Rectal smooth muscle tissue (tissue), 1 donor: ENCODE measurements at regions not wholly inside any gene's neighbourhood (a gene's known extent, or its start where the extent isn't known, plus 50 kb on each side); places are given as distances from the start of the nearest gene placed in this dataset.

Experiments used
- H3K27ac ChIP-seq: one replicate; pipeline ENCODE4 v1.7.0; 2013; ENCODE audit warnings: low read depth, low read length, inconsistent platforms
- H3K27me3 ChIP-seq: one replicate; pipeline ENCODE4 v1.7.0; 2013; ENCODE audit warnings: low read length; ENCODE audit not compliant: control insufficient read depth, insufficient read depth
- H3K36me3 ChIP-seq: one replicate; pipeline ENCODE4 v1.7.0; 2013; ENCODE audit warnings: low read length; ENCODE audit not compliant: control insufficient read depth, insufficient read depth
- H3K4me1 ChIP-seq: one replicate; pipeline ENCODE4 v1.7.0; 2013; ENCODE audit warnings: low read length; ENCODE audit not compliant: control insufficient read depth, insufficient read depth
- H3K4me3 ChIP-seq: one replicate; pipeline ENCODE4 v1.7.0; 2013; ENCODE audit warnings: low read length
- H3K9ac ChIP-seq: one replicate; pipeline ENCODE4 v1.7.0; 2013; ENCODE audit warnings: low read length

DNA sequence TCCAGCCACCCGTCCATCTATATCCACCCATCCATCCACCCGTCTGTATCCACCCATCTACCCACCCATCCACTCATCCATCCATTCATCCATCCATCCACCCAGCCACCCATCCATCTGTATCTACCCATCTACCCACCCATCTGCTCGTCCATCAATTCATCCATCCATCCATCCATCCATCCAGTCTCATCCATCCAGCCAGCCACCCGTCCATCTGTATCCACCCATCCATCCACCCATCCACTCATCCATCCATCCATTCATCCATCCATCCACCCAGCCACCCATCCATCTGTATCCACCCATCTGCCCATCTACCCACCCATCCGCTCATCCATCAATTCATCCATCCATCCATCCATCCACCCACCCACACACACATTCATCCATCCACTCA is 73.2 kb downstream of the UNCX start:
- no peak overlapping the region for H3K4me3 ChIP-seq
- no peak overlapping the region for H3K27ac ChIP-seq
- H3K27me3 ChIP-seq = peaks cover 6% of the 10 kb centered on the region
- no peaks in the 10 kb centered on the region for H3K4me1 ChIP-seq
- H3K36me3 ChIP-seq = no peaks in the 10 kb centered on the region
- no peak overlapping the region for H3K9ac ChIP-seq

DNA sequence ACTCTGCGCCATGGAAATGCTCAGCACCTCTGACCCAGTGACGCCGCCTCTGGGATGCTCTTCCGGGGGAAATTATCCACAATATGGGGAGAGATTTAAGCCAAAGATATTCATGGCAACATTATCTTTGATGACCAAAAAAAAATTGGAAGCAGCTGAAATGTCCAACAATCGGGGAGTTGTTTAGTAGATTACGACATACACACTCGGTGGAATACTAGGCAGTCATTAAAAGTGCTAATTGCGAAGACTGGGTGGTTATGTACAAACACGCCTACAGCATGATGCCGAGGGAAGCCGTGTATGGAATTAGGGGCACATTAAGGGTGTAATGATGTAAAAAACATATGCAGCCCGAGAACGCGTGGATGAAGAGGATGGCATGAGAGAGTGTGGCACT is 75.2 kb downstream of the UNCX start:
- Histone ChIP-seq H3K9ac (no peak overlapping the region), H3K27ac (no peak overlapping the region), H3K27me3 (no peaks in the 10 kb centered on the region), H3K4me3 (no peak overlapping the region), H3K36me3 (no peaks in the 10 kb centered on the region), H3K4me1 (no peaks in the 10 kb centered on the region)

DNA sequence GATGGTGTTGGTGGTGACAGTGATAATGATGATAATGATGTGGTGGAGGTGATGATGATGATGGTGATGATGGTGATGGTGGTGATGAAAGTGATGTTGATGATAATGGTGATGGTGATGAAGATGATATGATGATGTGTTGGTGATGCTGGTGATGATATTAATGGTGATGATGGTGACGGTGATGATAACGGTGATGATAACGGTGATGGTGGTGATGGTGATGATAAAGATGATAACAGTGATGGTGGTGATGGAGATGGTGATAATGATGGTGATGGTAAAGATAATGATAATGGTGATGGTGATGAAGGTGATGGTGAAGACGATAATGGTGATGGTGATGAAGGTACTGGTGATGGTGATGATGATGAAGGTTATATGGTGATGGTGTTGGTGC is 76.6 kb downstream of the UNCX start:
- Histone ChIP-seq H3K36me3 (no peaks in the 10 kb centered on the region), H3K4me1 (no peaks in the 10 kb centered on the region), H3K27me3 (no peaks in the 10 kb centered on the region), H3K27ac (no peak overlapping the region), H3K4me3 (no peak overlapping the region), H3K9ac (no peak overlapping the region)

GRCh38 chr7:1309996-1310395 is 77.3 kb downstream of the UNCX start:
- H3K27me3 ChIP-seq = no peaks in the 10 kb centered on the region
- no peak overlapping the region for H3K9ac ChIP-seq
- no peaks in the 10 kb centered on the region for H3K4me1 ChIP-seq
- H3K27ac ChIP-seq = no peak overlapping the region
- H3K4me3 ChIP-seq = no peak overlapping the region
- H3K36me3 ChIP-seq = no peaks in the 10 kb centered on the region

- Histone ChIP-seq H3K27ac (no peak overlapping the region), H3K27me3 (no peaks in the 10 kb centered on the region), H3K36me3 (no peaks in the 10 kb centered on the region), H3K4me3 (no peak overlapping the region), H3K4me1 (no peaks in the 10 kb centered on the region), H3K9ac (no peak overlapping the region)
Measured at GRCh38 chr7:1310936-1311335, 78.3 kb downstream of the UNCX start.

DNA sequence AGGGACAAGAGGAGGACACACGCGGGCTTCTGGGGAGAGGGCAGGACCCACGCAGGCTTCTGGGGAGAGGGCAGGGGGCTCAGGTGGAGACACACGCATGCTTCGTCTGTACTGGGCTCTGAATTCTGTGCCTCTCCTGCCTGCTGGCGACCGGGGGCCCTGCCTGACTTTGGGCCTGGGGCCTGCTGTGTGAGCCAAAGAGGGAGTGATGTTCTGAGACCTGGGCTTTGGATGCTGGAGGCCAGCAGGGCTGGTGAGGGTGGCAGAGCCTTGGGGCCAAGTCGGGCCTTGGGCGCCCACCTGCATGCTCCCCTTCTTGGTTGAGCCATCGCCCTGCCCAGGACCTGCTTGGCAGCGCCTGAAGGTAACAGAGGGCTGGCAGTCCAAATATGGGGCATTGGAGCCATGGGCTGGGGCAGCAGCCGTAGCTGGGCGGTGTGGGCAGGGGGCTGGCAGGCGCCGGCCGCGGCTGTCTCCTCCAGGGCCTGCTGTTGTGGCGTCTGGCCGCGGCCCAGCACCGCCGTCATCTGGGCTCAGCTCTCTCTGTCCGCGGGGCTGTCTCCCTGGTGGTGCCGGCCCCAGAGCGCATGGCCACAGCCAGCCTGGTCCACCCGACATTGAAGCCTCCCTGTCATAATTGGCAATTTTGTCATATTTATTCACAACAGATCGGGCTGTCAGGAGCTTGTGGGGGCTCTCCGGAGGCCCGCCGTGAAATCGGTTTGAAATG is 78.9 kb downstream of the UNCX start:
- no peaks in the 10 kb centered on the region for H3K4me1 ChIP-seq
- no peak overlapping the region for H3K4me3 ChIP-seq
- no peak overlapping the region for H3K9ac ChIP-seq
- no peaks in the 10 kb centered on the region for H3K36me3 ChIP-seq
- no peaks in the 10 kb centered on the region for H3K27me3 ChIP-seq
- no peak overlapping the region for H3K27ac ChIP-seq

DNA sequence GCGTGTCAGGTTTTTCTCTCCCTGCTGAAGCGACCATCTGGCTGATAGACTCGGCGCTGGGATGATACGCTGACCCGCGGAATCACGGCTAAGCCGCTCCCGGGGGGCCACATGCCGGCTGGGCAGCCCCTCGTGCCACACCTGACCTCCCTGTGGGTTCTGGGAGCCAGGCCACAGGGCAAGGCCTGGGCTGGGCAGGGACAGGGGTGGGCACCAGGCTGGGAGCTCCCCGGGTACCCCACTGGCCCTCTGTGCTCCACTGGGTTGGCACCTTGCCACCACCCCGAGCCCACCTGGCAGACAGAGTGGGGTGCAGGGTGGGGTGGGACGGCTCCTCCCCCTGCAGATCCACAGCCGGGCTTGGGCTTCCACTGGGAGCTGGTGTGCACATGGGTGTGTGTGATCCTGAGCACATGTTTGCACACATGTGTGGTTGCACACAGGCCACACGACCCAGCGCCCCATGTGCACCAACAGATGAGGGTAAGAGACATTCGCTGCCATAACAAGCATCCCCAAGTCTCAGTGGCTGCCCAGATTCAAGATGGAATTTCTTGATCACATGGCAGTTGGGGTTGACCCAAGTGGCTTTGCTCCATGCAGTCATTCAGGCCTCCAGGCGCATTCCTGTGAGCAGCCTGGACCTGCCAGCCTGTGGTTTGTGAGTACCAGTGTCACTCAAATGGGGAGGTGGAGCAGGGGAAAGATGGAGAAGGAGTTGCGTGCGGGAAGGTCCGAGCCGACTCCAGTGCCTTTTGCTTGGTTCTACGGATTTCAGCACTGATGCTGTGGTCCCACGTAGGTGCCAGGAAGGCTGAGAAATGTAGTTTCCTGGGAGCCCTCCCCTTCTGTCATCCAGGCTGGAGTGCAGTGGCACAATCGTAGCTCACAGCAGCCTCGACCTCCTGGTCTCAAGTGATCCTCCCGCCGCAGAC is 79.7 kb downstream of the UNCX start:
- Histone ChIP-seq H3K9ac (no peak overlapping the region), H3K27ac (no peak overlapping the region), H3K4me3 (no peak overlapping the region), H3K27me3 (no peaks in the 10 kb centered on the region), H3K4me1 (no peaks in the 10 kb centered on the region), H3K36me3 (no peaks in the 10 kb centered on the region)

DNA sequence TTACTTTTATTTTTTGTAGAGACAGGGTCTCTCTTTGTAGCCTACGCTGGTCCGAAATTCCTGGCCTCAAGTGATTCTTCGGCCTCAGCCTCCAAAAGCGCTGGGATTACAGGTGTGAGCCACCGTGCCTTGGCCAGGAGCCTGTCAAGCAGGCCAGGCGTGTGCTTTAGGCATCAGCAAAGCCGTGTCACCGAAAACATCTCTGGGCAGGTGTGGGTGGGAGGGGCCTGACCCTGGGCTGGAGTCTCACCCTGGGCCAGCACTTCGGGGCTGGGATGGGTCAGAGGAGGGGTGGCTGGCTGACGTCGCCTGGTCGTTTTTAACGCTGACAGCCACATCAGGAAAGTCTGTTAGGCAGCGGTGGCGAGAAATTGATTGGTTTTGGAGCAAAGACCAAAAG is 80.9 kb downstream of the UNCX start:
- Histone ChIP-seq H3K27ac (no peak overlapping the region), H3K9ac (no peak overlapping the region), H3K27me3 (no peaks in the 10 kb centered on the region), H3K4me3 (no peak overlapping the region), H3K36me3 (no peaks in the 10 kb centered on the region), H3K4me1 (no peaks in the 10 kb centered on the region)

GRCh38 chr7:1314021-1314907 is 81.6 kb downstream of the UNCX start:
- Histone ChIP-seq H3K9ac (no peak overlapping the region), H3K36me3 (no peaks in the 10 kb centered on the region), H3K4me3 (no peak overlapping the region), H3K27ac (no peak overlapping the region), H3K4me1 (no peaks in the 10 kb centered on the region), H3K27me3 (no peaks in the 10 kb centered on the region)

GRCh38 chr7:1314908-1315450 is 82.3 kb downstream of the UNCX start:
- Histone ChIP-seq H3K4me3 (no peak overlapping the region), H3K27me3 (no peaks in the 10 kb centered on the region), H3K9ac (no peak overlapping the region), H3K36me3 (no peaks in the 10 kb centered on the region), H3K27ac (no peak overlapping the region), H3K4me1 (no peaks in the 10 kb centered on the region)

GRCh38 chr7:1316086-1316485 is 83.4 kb downstream of the UNCX start:
- no peak overlapping the region for H3K9ac ChIP-seq
- no peak overlapping the region for H3K4me3 ChIP-seq
- H3K4me1 ChIP-seq = no peaks in the 10 kb centered on the region
- H3K27ac ChIP-seq = no peak overlapping the region
- H3K27me3 ChIP-seq = no peaks in the 10 kb centered on the region
- H3K36me3 ChIP-seq = no peaks in the 10 kb centered on the region

GRCh38 chr7:1317646-1318045 is 85.0 kb downstream of the UNCX start:
- Histone ChIP-seq H3K27me3 (no peaks in the 10 kb centered on the region), H3K9ac (no peak overlapping the region), H3K36me3 (no peaks in the 10 kb centered on the region), H3K4me3 (no peak overlapping the region), H3K4me1 (no peaks in the 10 kb centered on the region), H3K27ac (no peak overlapping the region)
